ENCODE measurements at regions not wholly inside any gene's neighbourhood (a gene's known extent, or its start where the extent isn't known, plus 50 kb on each side); places are given as distances from the start of the nearest gene placed in this dataset.

- no peaks in the 10 kb centered on the region for H3K27me3 ChIP-seq
- TF ChIP-seq POLR2A (IDR thresholded peaks at IDR 0.05) (no peak), CTCF (IDR thresholded peaks at IDR 0.05) (no peak)
- intact Hi-C loops (cut with DNase I; ENCODE audit: low total_unique reads), result no loop called here
- no peaks in the 10 kb centered on the region for H3K4me1 ChIP-seq
- no peak overlapping the region for H3K4me3 ChIP-seq
- no peak for DNase-seq
- no peaks in the 10 kb centered on the region for H3K9me3 ChIP-seq
- H3K27ac ChIP-seq, result peak overlapping the region; percentile 39 to 40
- no peaks in the 10 kb centered on the region for H3K36me3 ChIP-seq
Observed at GRCh38 chr12:105852496-105852895, 286.3 kb downstream of the NUAK1 start.

- no peaks in the 10 kb centered on the region for H3K4me1 ChIP-seq
- TF ChIP-seq CTCF (IDR thresholded peaks at IDR 0.05), result no peak
- TF ChIP-seq POLR2A (IDR thresholded peaks at IDR 0.05), result no peak
- DNase-seq, result peak; percentile 29 to 34
- no peaks in the 10 kb centered on the region for H3K36me3 ChIP-seq
- intact Hi-C loops (cut with DNase I; ENCODE audit: low total_unique reads), result no loop called here
- H3K4me3 ChIP-seq, result no peak overlapping the region
- peak overlapping the region; percentile 39 to 40 for H3K27ac ChIP-seq
- no peaks in the 10 kb centered on the region for H3K9me3 ChIP-seq
- no peaks in the 10 kb centered on the region for H3K27me3 ChIP-seq
Observed at GRCh38 chr12:105852951-105853350, 285.8 kb downstream of the NUAK1 start.

- Histone ChIP-seq H3K4me1 (no peaks in the 10 kb centered on the region), H3K36me3 (no peaks in the 10 kb centered on the region), H3K27me3 (no peaks in the 10 kb centered on the region), H3K4me3 (no peak overlapping the region), H3K27ac (no peak overlapping the region), H3K9me3 (no peaks in the 10 kb centered on the region)
- intact Hi-C loops (cut with DNase I; ENCODE audit: low total_unique reads), result no loop called here
- no peak for TF ChIP-seq POLR2A (IDR thresholded peaks at IDR 0.05)
- no peak for TF ChIP-seq CTCF (IDR thresholded peaks at IDR 0.05)
- no peak for DNase-seq
Observed at GRCh38 chr12:105854071-105854470, 284.7 kb downstream of the NUAK1 start.

GRCh38 chr12:105855361-105856047 lies 283.2 kb downstream of the NUAK1 start:
- Histone ChIP-seq H3K27ac (no peak overlapping the region), H3K36me3 (no peaks in the 10 kb centered on the region), H3K4me3 (no peak overlapping the region), H3K4me1 (no peaks in the 10 kb centered on the region), H3K9me3 (no peaks in the 10 kb centered on the region), H3K27me3 (no peaks in the 10 kb centered on the region)
- no peak for DNase-seq
- TF ChIP-seq POLR2A (IDR thresholded peaks at IDR 0.05) (no peak), CTCF (IDR thresholded peaks at IDR 0.05) (no peak)
- intact Hi-C loops (cut with DNase I; ENCODE audit: low total_unique reads), result no loop called here

GRCh38 chr12:105856048-105856405 lies 282.7 kb downstream of the NUAK1 start:
- Histone ChIP-seq H3K4me1 (no peaks in the 10 kb centered on the region), H3K27ac (no peak overlapping the region), H3K4me3 (no peak overlapping the region), H3K27me3 (no peaks in the 10 kb centered on the region), H3K9me3 (no peaks in the 10 kb centered on the region), H3K36me3 (no peaks in the 10 kb centered on the region)
- no peak for DNase-seq
- intact Hi-C loops (cut with DNase I; ENCODE audit: low total_unique reads), result no loop called here
- TF ChIP-seq CTCF (IDR thresholded peaks at IDR 0.05) (no peak), POLR2A (IDR thresholded peaks at IDR 0.05) (no peak)

Data from uterus (tissue), 3 donors.